Common myeloid progenitor, CD34-positive (primary cell): ENCODE measurements at regions not wholly inside any gene's neighbourhood (a gene's known extent, or its start where the extent isn't known, plus 50 kb on each side); places are given as distances from the start of the nearest gene placed in this dataset.

Source experiments
- CTCF ChIA-PET: fragments of 350-600 bp; sonication (Branson Sonifier 250); formaldehyde crosslinking; loops from one replicate; lab custom pipeline; 2021; ENCODE audit warnings: antibody characterized with exemption; lab: Charles Lee
- POLR2A ChIA-PET: fragments of 350-600 bp; sonication (Branson Sonifier 250); formaldehyde crosslinking; loops from one replicate; lab custom pipeline; 2021; ENCODE audit warnings: antibody characterized with exemption; lab: Charles Lee
- DNase-seq, 3 donors: peaks; one replicate each; pipeline versions ENCODE4 v3.0.0 to v3.0.0-alpha.2; 2013
- H3K27ac ChIP-seq, 2 experiments: 1 replicate in 1 of 2; 2 replicates in 1 of 2; pipeline ENCODE4 v1.7.0; 2013; ENCODE audit warnings: inconsistent platforms in 2 of 2, low read length in 2 of 2, mild to moderate bottlenecking in 2 of 2, low read depth in 1 of 2, moderate library complexity in 1 of 2; ENCODE audit not compliant: severe bottlenecking in 2 of 2, insufficient read depth in 1 of 2, poor library complexity in 1 of 2
- H3K27me3 ChIP-seq, 5 experiments: replicated peaks in 2 of 5; 1 replicate in 3 of 5; 2 replicates in 2 of 5; pipeline versions ENCODE4 v1.6.1 to v1.7.0; 2013; ENCODE audit warnings: low read length in 4 of 5, mild to moderate bottlenecking in 2 of 5, moderate library complexity in 2 of 5, inconsistent platforms in 1 of 5; ENCODE audit not compliant: insufficient read depth in 5 of 5, control insufficient read depth in 4 of 5
- H3K36me3 ChIP-seq, 4 experiments: 1 replicate in 2 of 4; 2 replicates in 2 of 4; pipeline versions ENCODE4 v1.6.1 to v1.7.0; 2013; ENCODE audit warnings: low read length in 3 of 4, control low read depth in 1 of 4, mild to moderate bottlenecking in 1 of 4; ENCODE audit not compliant: control insufficient read depth in 4 of 4, insufficient read depth in 4 of 4
- H3K4me1 ChIP-seq, 4 experiments: 1 replicate in 3 of 4; 2 replicates in 1 of 4; pipeline versions ENCODE4 v1.6.1 to v1.7.1; 2013; ENCODE audit warnings: low read length in 3 of 4, mild to moderate bottlenecking in 3 of 4, control low read depth in 1 of 4, inconsistent platforms in 1 of 4, moderate library complexity in 1 of 4; ENCODE audit not compliant: control insufficient read depth in 4 of 4, insufficient read depth in 4 of 4; ENCODE audit errors: control extremely low read depth in 1 of 4
- H3K4me3 ChIP-seq, 7 experiments: 1 replicate in 4 of 7; 2 replicates in 3 of 7; pipeline versions ENCODE4 v1.5.1 to v1.7.0; 2013; ENCODE audit warnings: mild to moderate bottlenecking in 7 of 7, low read length in 6 of 7, moderate library complexity in 6 of 7, inconsistent platforms in 2 of 7, low read depth in 2 of 7, control low read depth in 1 of 7; ENCODE audit not compliant: insufficient read depth in 4 of 7, control insufficient read depth in 1 of 7; ENCODE audit errors: extremely low read depth in 1 of 7
- H3K9me3 ChIP-seq, 5 experiments: 1 replicate in 4 of 5; 2 replicates in 1 of 5; pipeline versions ENCODE4 v1.6.1 to v1.7.1; 2013; ENCODE audit warnings: low read length in 4 of 5, mild to moderate bottlenecking in 2 of 5, inconsistent platforms in 1 of 5, low read depth in 1 of 5, moderate library complexity in 1 of 5; ENCODE audit not compliant: control insufficient read depth in 4 of 5, insufficient read depth in 2 of 5; ENCODE audit errors: control extremely low read depth in 1 of 5
- WGBS: methylation state at CpG from one replicate; pipeline ENCODE4 v1.1.5; 2013; ENCODE audit not compliant: insufficient coverage; 5-methylcytosine and 5-hydroxymethylcytosine counted together

DNA sequence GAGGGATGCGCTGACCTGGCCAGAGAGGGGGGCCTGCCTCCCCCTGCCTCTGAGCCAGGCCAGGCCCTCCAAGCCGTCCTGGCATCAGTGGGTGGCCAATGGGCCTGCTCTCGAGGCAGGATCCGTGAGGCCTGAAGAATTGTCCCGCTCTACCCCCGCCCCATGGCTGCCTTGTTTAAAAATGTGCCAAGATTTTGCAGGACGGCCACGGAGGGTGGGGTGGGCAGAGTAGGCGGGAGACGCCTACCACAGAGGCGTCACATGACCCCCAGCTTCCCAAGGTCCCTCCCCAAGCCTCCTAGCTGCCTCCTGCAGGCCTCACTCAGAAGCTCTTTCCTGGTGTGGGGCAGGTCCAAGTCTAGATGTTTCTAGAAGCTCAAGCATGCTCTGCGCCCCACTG is 69.5 kb downstream of the ENGASE start:
- Histone ChIP-seq H3K4me1 (no peaks in the 10 kb centered on the region), H3K27me3 (peaks cover 0 to 36% (median 0%) of the 10 kb centered on the region in 5 experiments), H3K9me3 (no peaks in the 10 kb centered on the region), H3K4me3 (no peak overlapping the region), H3K36me3 (no peaks in the 10 kb centered on the region), H3K27ac (no peak overlapping the region)
- DNase-seq = no peak
- ChIA-PET CTCF (no interaction called here), POLR2A (no interaction called here)
- whole genome bisulfite sequencing = 89% methylated on average over 10 of the region's 12 CpGs

DNA sequence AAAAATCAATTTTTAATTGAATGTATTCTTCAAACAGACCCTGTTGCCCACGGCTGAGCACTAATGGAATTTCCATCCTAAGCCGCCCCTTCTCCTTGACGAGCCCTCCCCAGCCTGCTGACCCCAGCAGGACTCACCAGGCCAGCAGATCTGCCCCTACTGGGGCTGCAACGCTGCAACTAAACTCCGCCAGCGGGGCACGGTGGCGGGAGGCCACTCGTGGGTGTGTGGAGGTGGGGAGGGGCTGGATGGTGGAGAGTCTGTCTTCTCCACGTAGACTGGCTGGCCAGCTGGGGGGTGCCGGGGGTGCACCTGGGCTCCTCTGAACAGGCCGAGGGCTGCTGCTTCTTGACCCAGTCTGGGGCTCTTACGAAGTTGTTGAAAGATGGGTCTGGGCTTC is 67.8 kb downstream of the ENGASE start:
- ChIA-PET CTCF (no interaction called here), POLR2A (no interaction called here)
- no peak for DNase-seq
- Histone ChIP-seq H3K4me3 (no peak overlapping the region), H3K9me3 (no peaks in the 10 kb centered on the region), H3K4me1 (no peaks in the 10 kb centered on the region), H3K36me3 (no peaks in the 10 kb centered on the region), H3K27ac (no peak overlapping the region), H3K27me3 (peaks cover 0 to 52% (median 0%) of the 10 kb centered on the region in 5 experiments)
- WGBS = 66% methylated on average over 7 of the region's 13 CpGs

DNA sequence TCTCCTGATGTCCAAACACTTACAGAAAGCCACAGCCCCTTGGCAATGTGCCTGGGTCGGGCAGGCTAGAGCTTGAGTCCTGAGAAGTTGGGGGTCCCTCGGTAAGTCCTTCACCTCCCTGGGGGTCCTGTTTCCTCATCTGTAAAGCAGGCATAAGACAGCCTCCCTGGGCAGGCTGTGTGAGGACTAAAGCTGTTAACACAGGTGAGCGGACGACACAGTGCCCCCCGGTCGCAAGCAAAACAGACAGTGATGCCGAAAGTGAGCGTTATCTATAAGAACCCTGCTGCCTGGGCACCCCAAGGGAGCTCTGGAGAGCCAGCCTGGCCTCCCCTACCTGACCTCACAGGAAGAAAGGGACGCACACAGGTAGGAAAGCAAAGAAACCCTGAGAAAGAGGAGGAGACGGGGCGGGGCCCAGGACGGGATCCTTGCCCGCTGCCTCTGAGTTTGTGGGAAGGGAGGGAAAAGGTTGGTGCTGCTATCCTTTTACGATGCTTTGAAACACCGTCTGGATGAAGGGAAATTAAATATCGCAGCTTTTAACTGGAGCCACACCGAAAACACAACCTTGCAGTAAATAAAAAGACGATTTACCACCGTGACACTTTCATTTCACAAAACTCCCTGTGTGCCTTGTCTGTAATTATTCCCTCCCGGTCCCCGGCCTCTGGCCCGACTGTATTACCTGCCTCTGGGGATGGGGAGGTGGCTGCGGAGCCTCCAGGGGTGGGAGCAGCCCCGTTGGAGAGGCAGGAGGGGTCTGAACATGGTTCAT is 67.1 kb downstream of the ENGASE start:
- H3K36me3 ChIP-seq = no peaks in the 10 kb centered on the region
- H3K27me3 ChIP-seq = peaks cover 0 to 58% (median 0%) of the 10 kb centered on the region in 5 experiments
- 75% methylated on average over 24 of the region's 24 CpGs for WGBS
- H3K27ac ChIP-seq = no peak overlapping the region
- no peaks in the 10 kb centered on the region for H3K4me1 ChIP-seq
- CTCF ChIA-PET = no interaction called here
- DNase-seq = no peak
- no peaks in the 10 kb centered on the region for H3K9me3 ChIP-seq
- POLR2A ChIA-PET = no interaction called here
- H3K4me3 ChIP-seq = no peak overlapping the region

DNA sequence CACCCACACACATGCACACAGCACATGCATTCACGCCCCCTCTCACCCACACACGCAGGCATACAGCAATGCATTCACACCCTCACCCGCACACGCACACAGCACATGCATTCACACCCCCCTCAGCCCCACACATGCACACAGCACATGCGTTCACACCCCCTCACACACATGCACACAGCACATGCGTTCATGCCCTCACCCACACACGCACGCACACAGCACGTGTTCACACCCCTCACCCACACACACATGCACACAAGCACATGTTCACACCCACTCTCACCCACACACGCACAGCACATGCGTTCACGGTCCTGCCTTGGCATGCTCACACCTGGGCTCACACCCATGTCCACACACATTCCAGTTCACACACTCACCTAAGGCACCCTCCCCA is 64.2 kb downstream of the ENGASE start:
- Histone ChIP-seq H3K4me3 (no peak overlapping the region), H3K27ac (no peak overlapping the region), H3K27me3 (peaks cover 0 to 84% (median 3%) of the 10 kb centered on the region in 5 experiments), H3K36me3 (no peaks in the 10 kb centered on the region), H3K4me1 (no peaks in the 10 kb centered on the region), H3K9me3 (no peaks in the 10 kb centered on the region)
- 98% methylated on average over 10 of the region's 12 CpGs for whole genome bisulfite sequencing
- ChIA-PET CTCF (no interaction called here), POLR2A (no interaction called here)
- DNase-seq = no peak

DNA sequence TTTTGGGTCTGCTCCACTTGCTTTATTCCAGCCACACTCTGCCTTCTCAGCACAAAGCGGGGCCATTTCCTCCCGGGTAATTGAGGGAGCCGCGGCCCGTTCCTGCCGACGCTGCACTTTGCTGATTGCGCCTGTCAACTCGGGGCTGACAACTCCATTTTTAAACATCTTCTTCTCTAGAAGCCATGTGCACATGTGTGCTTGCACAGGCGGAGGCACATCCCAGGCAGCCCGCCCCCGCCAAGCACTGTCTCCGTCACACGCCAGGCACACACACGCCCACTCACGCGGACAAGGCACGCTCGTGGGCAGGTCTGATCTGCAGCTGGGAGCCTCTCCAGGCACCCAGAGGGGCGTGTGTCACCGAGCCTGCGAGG is 63.2 kb downstream of the ENGASE start:
- H3K27ac ChIP-seq = no peak overlapping the region
- ChIA-PET POLR2A (no interaction called here), CTCF (no interaction called here)
- no peaks in the 10 kb centered on the region for H3K36me3 ChIP-seq
- H3K27me3 ChIP-seq = peaks cover 0 to 77% (median 3%) of the 10 kb centered on the region in 5 experiments
- H3K4me3 ChIP-seq = no peak overlapping the region
- H3K4me1 ChIP-seq = no peaks in the 10 kb centered on the region
- WGBS = 64% methylated on average over 20 of the region's 22 CpGs
- no peaks in the 10 kb centered on the region for H3K9me3 ChIP-seq
- DNase-seq = no peak

DNA sequence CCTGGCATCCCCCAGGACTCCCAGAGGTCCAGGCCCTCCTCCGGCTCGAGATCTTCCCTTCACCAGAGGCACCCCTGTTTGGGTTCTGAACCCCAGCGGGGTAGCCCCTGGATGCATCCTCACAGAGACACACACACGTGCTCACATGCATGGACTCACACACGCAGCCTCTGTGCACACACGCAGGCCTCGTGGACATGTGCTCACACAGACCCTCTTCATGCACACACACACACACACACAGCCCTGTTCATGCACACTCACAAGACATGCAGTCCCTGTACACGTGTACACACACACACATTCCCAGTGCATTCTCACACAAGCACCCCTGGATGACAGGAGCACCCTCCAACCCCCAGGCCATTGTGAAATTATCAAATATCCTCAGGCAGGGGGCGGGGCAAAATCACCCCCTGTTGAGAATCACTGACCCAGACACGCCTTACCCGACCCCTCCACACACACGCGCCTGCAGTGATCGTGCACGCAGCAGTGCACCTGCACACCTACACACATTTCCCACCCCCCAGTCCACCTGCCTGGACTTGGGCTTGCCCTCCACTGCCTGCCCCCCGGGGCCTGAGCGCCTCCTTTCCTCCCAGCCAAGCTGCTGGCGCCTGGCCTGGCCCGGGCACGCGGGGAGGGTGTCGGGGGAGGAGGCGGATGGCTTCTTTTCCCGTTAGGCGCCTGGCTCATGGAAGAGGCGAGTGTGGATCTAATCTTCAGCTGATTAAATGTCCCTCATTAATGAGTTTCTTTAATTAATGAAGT is 62.6 kb downstream of the ENGASE start:
- Histone ChIP-seq H3K4me3 (no peak overlapping the region), H3K4me1 (no peaks in the 10 kb centered on the region), H3K9me3 (no peaks in the 10 kb centered on the region), H3K27ac (no peak overlapping the region), H3K36me3 (no peaks in the 10 kb centered on the region), H3K27me3 (peaks cover 0 to 71% (median 3%) of the 10 kb centered on the region in 5 experiments)
- DNase-seq = no peak
- 80% methylated on average over 16 of the region's 26 CpGs for WGBS
- ChIA-PET POLR2A (no interaction called here), CTCF (no interaction called here)

DNA sequence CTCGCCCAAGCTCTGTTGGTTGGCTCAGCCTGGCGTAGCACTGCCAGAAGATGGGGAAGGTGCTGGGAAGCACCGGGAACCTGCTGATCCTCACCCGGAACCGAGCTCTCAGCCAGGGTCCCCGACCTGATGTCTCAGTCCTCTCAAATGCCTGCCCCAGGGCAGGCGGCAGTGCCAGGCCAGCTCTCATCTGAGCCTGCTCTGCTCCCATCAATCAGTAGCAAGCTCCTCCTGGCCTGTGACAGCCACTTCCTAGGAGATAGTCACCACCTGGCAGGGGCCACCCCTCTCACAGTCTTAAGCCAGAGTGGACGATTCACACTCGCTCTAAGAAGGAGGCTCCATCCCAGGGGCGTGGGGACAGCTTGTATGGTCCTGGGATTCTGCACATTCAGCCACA is 62.0 kb downstream of the ENGASE start:
- no peak overlapping the region for H3K27ac ChIP-seq
- no peaks in the 10 kb centered on the region for H3K36me3 ChIP-seq
- H3K9me3 ChIP-seq = no peaks in the 10 kb centered on the region
- CTCF ChIA-PET = no interaction called here
- no peak overlapping the region for H3K4me3 ChIP-seq
- peaks cover 0 to 65% (median 3%) of the 10 kb centered on the region in 5 experiments for H3K27me3 ChIP-seq
- WGBS = 80% methylated on average over 10 of the region's 10 CpGs
- POLR2A ChIA-PET = no interaction called here
- H3K4me1 ChIP-seq = no peaks in the 10 kb centered on the region
- no peak for DNase-seq
